K562 (cell line): ENCODE measurements at regions not wholly inside any gene's neighbourhood (a gene's known extent, or its start where the extent isn't known, plus 50 kb on each side); places are given as distances from the start of the nearest gene placed in this dataset.

Experiments
- CXXC5 ChIP-seq: fragments of 250-450 bp; sonication (Bioruptor Pico); IDR thresholded peaks from 2 replicates; pipeline ENCODE4 v1.8.0; 2022; ENCODE audit warnings: inconsistent platforms, mild to moderate bottlenecking, moderate library complexity
- L3MBTL2 ChIP-seq: fragments of 450-650 bp; IDR thresholded peaks from 2 replicates; pipeline ENCODE4 v1.6.1; 2016; ENCODE audit warnings: mild to moderate bottlenecking, moderate library complexity
- MAZ ChIP-seq, 2 experiments: fragments of 450-650 bp in 1 of 2; sonication (generic) in 1 of 2; formaldehyde crosslinking; IDR thresholded peaks in 1 of 2; conservative IDR thresholded peaks in 1 of 2; 2 replicates each; pipeline versions ENCODE4 v1.4.0 to v1.5.0; 2020; ENCODE audit warnings: mild to moderate bottlenecking in 1 of 2, missing genetic modification reagents in 1 of 2
- PCBP1 ChIP-seq: fragments of 200-400 bp; formaldehyde crosslinking; IDR thresholded peaks from 2 replicates; pipeline ENCODE4 v1.6.1; 2018; ENCODE audit warnings: mild to moderate bottlenecking, low read depth, low read length; ENCODE audit not compliant: poor library complexity, severe bottlenecking
- TAF1 ChIP-seq: IDR thresholded peaks from 2 replicates; pipeline ENCODE4 v1.6.1; 2011; ENCODE audit warnings: mild to moderate bottlenecking, low read length, moderate library complexity; ENCODE audit not compliant: insufficient read depth, control insufficient read depth, severe bottlenecking; ENCODE audit errors: extremely low read depth

- TF ChIP-seq CXXC5 (CRISPR knock-in tag) (no peak), PCBP1 (no peak), TAF1 (no peak), L3MBTL2 (no peak), MAZ (CRISPR knock-in tag; conservative IDR thresholded peaks at IDR 0.05 in 1 of 2, IDR thresholded peaks at IDR 0.05 in 1 of 2) (no peak)
Observed at GRCh38 chr9:1383899-1384455, 333.8 kb downstream of the DMRT2 start.
